Ovary (tissue), 7 donors: ENCODE measurements at regions not wholly inside any gene's neighbourhood (a gene's known extent, or its start where the extent isn't known, plus 50 kb on each side); places are given as distances from the start of the nearest gene placed in this dataset.

Experiments used
- DNase-seq, 5 donors: peaks; one replicate each; pipeline ENCODE4 v3.0.0-alpha.2; 2019 to 2020
- H3K27ac ChIP-seq, 2 donors: fragments of 200-600 bp; one replicate each; pipeline versions ENCODE4 v1.5.1 to v1.8.0; 2019 to 2022
- H3K27me3 ChIP-seq: fragments of 200-600 bp; one replicate; pipeline ENCODE4 v1.8.0; 2022
- H3K36me3 ChIP-seq: fragments of 200-600 bp; sonication (generic); one replicate; pipeline ENCODE4 v1.5.1; 2019
- H3K4me1 ChIP-seq: one replicate; pipeline ENCODE4 v1.8.1; 2013; ENCODE audit warnings: mild to moderate bottlenecking, moderate library complexity; ENCODE audit not compliant: insufficient read depth
- H3K4me3 ChIP-seq: fragments of 200-600 bp; sonication (generic); one replicate; pipeline ENCODE4 v1.5.1; 2017
- H3K9me3 ChIP-seq, 2 donors: fragments of 200-600 bp in 1 of 2; sonication (generic) in 1 of 2; one replicate each; pipeline versions ENCODE4 v1.5.1 to v1.8.1; 2013 to 2019; ENCODE audit warnings: mild to moderate bottlenecking in 1 of 2, moderate library complexity in 1 of 2
- EP300 ChIP-seq: sonication (generic); formaldehyde crosslinking; IDR thresholded peaks from one replicate; pipeline ENCODE4 v1.6.1; 2017; ENCODE audit warnings: antibody characterized with exemption
- POLR2A ChIP-seq: fragments of 450-650 bp; IDR thresholded peaks from one replicate; pipeline ENCODE4 v1.6.1; 2017; ENCODE audit warnings: antibody characterized with exemption, mild to moderate bottlenecking, moderate library complexity
- WGBS, 3 donors: extraction: QIAGEN DNeasy Blood & Tissue Kit in 1 of 3; methylation state at CpG; one replicate each; pipeline versions ENCODE4 v1.1.5 to v1.1.7; 2013 to 2017; 5-methylcytosine and 5-hydroxymethylcytosine counted together
- intact Hi-C, 4 donors: fragments of 100-400 bp; cut with DNase I; formaldehyde crosslinking; loops; one replicate each; pipeline versions ENCODE4 v1.11.0 to v1.15.1; 2022 to 2023
- TF ChIP-seq, protein P1 (sequence below), 3 donors: fragments of 450-650 bp in 2 of 3; fragments of 200-600 bp in 1 of 3; IDR thresholded peaks; one replicate each; pipeline versions ENCODE4 v1.5.1 to v1.8.0; 2016 to 2022; ENCODE audit warnings: antibody characterized with exemption in 3 of 3, mild to moderate bottlenecking in 1 of 3
- donor health status: DM: no; HTN: no; CAD: no; lungs with moderate emphysema.
- donor health status: DM: no; HTN: no; CAD: no.
- donor health status: Bipolar disorder and iron deficiency.
- donor health status: DM: no; HTN: no; CAD: no.
- donor health status: DM: yes; HTN: yes; CAD: no.

DNA sequence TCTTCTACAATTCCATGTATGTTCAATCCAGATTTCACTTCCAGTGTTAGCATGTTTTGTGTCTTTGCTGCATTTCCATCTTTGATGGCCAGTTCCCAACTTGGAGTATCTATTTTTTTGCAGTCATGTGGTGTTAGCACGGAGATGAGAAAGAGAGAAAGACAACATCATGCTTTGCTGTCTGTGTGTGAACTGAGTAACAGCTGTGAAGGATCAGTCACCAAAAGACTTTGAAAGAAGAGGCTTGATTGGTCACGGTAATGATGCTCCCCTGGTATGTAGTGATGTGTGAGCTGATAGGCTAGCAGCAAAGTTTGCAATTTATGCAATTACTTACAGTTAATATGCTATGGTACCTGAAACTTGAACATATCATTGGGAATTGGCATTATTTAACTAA lies 731.3 kb upstream of the NRSN1 start:
- no peak for DNase-seq
- Histone ChIP-seq H3K36me3 (no peaks in the 10 kb centered on the region), H3K9me3 (no peaks in the 10 kb centered on the region), H3K27ac (no peak overlapping the region), H3K27me3 (no peaks in the 10 kb centered on the region), H3K4me1 (no peaks in the 10 kb centered on the region), H3K4me3 (no peak overlapping the region)
- WGBS, 3 donors: 40 to 58% (median 50%) methylated on average over 2 of the region's 2 CpGs
- TF ChIP-seq, protein P1, sequence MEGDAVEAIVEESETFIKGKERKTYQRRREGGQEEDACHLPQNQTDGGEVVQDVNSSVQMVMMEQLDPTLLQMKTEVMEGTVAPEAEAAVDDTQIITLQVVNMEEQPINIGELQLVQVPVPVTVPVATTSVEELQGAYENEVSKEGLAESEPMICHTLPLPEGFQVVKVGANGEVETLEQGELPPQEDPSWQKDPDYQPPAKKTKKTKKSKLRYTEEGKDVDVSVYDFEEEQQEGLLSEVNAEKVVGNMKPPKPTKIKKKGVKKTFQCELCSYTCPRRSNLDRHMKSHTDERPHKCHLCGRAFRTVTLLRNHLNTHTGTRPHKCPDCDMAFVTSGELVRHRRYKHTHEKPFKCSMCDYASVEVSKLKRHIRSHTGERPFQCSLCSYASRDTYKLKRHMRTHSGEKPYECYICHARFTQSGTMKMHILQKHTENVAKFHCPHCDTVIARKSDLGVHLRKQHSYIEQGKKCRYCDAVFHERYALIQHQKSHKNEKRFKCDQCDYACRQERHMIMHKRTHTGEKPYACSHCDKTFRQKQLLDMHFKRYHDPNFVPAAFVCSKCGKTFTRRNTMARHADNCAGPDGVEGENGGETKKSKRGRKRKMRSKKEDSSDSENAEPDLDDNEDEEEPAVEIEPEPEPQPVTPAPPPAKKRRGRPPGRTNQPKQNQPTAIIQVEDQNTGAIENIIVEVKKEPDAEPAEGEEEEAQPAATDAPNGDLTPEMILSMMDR (IDR thresholded peaks at IDR 0.05): no peak
- intact Hi-C loops: no loop called here

DNA sequence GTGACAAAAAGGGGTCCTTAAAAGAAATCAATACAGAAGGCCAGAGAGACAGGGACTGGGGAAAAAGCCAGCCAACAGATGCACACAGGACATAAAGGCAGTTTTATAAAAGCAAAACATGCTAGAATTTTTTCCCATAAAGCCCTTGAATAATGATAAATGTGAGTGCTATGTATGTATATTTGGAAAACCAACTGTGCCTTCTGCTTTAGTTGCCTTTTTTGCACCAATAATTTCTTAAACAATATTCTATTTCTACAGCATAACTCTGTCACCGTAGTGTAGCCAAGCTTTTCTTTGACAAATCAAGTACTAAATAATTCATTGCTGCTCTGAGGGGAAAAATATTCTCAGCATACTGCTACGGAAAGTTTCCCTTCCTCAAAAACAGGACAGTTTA lies 730.6 kb upstream of the NRSN1 start:
- DNase-seq: no peak

DNA sequence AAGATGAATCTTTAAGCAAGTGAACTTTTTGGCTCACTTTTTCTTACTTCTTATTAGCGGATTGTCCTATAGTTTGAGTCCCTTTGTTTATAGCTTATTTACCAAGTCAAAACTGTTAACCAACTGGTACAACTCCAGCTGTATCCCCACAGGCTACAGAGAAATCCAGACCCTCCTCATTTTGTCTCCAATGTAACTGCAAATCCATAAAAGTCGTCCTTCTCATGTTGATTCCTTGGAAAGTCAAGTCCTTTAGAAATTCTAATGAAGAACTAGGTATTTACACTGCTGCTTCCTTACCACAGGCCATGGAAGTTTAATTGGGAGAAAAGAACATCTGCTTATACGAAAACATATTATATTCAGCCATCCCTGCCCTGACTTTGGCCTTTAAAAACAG lies 729.1 kb upstream of the NRSN1 start:
- H3K4me1 ChIP-seq: no peaks in the 10 kb centered on the region
- TF ChIP-seq POLR2A (no peak), EP300 (no peak)
- TF ChIP-seq, protein P1 (IDR thresholded peaks at IDR 0.05): no peak
- DNase-seq: no peak
- no peaks in the 10 kb centered on the region for H3K9me3 ChIP-seq
- intact Hi-C loops: no loop called here
- H3K4me3 ChIP-seq: no peak overlapping the region
- no peaks in the 10 kb centered on the region for H3K27me3 ChIP-seq
- 84 to 85% (median 85%) methylated on average over 3 of the region's 3 CpGs for WGBS, 3 donors
- no peak overlapping the region for H3K27ac ChIP-seq
- no peaks in the 10 kb centered on the region for H3K36me3 ChIP-seq

More for the DNA sequence above, 730.6 kb upstream of the NRSN1 start:
- Histone ChIP-seq H3K27ac (no peak overlapping the region), H3K4me1 (no peaks in the 10 kb centered on the region), H3K9me3 (no peaks in the 10 kb centered on the region), H3K27me3 (no peaks in the 10 kb centered on the region), H3K36me3 (no peaks in the 10 kb centered on the region), H3K4me3 (no peak overlapping the region)
- intact Hi-C loops: no loop called here
- WGBS, 3 donors: 71 to 85% (median 85%) methylated on average over 2 of the region's 2 CpGs
- TF ChIP-seq EP300: no peak
- no peak for TF ChIP-seq POLR2A
- TF ChIP-seq, protein P1 (IDR thresholded peaks at IDR 0.05): no peak

DNA sequence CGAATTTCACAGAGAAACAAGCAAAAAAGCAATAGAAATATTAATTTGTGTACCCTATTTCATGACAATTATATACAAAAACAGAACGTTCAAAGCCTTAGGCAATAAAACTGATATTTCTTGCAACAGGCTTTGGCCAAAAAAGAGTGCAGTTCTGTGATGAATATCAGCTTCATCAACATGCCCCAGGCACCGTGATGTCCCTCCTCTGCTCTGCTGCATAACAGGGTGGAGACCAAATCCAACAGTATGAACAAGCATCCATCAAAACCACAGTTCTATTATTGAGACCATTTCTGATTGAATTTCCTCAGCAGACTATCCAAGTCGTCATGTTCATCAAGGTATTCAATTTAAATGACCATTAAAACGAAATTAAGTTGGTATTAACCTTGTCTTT lies 722.6 kb upstream of the NRSN1 start:
- Histone ChIP-seq H3K4me1 (no peaks in the 10 kb centered on the region), H3K9me3 (no peaks in the 10 kb centered on the region), H3K4me3 (no peak overlapping the region), H3K27ac (no peak overlapping the region), H3K36me3 (no peaks in the 10 kb centered on the region), H3K27me3 (no peaks in the 10 kb centered on the region)
- DNase-seq: no peak
- 61 to 82% (median 72%) methylated on average over 5 of the region's 5 CpGs for WGBS, 3 donors
- TF ChIP-seq POLR2A (no peak), EP300 (no peak)
- TF ChIP-seq, protein P1 (IDR thresholded peaks at IDR 0.05): no peak
- intact Hi-C loops: no loop called here

DNA sequence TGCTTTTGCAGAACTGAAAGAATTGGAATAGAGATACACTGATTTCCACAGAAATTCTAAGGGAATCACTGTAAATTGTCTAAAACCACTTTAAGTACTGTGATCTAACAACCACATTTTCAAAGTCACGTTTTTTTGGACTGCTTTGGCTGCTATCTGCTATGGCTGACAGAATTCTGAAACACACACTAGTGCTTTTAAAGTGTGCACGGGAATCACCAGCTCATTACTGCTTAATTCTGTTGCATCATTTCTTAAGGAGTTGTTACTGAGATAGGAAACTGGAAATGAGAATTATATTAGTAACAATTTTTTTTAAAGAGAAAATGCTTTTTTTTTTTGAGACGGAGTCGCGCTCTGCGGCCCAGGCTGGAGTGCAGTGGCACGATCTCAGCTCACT lies 716.5 kb upstream of the NRSN1 start:
- intact Hi-C loops: no loop called here
- Histone ChIP-seq H3K9me3 (no peaks in the 10 kb centered on the region), H3K4me1 (peaks cover 2% of the 10 kb centered on the region), H3K27me3 (no peaks in the 10 kb centered on the region), H3K4me3 (no peak overlapping the region), H3K27ac (no peak overlapping the region), H3K36me3 (no peaks in the 10 kb centered on the region)
- no peak for DNase-seq
- TF ChIP-seq POLR2A: no peak
- no peak for TF ChIP-seq EP300
- TF ChIP-seq, protein P1 (IDR thresholded peaks at IDR 0.05): no peak
- 48 to 68% (median 52%) methylated on average over 7 of the region's 7 CpGs for WGBS, 3 donors
